Prostate gland (tissue), 2 donors: ENCODE measurements at regions not wholly inside any gene's neighbourhood (a gene's known extent, or its start where the extent isn't known, plus 50 kb on each side); places are given as distances from the start of the nearest gene placed in this dataset.

Experiments
- CTCF ChIP-seq, 4 experiments: fragments of 200-600 bp in 2 of 4; fragments of 450-650 bp in 2 of 4; sonication (generic) in 2 of 4; IDR thresholded peaks; 1 replicate in 3 of 4; 2 replicates in 1 of 4; pipeline ENCODE4 v1.5.1; 2016 to 2019; ENCODE audit warnings: antibody characterized with exemption in 4 of 4, mild to moderate bottlenecking in 2 of 4, moderate library complexity in 2 of 4
- POLR2AphosphoS5 ChIP-seq: sonication (generic); formaldehyde crosslinking; IDR thresholded peaks from one replicate; pipeline ENCODE4 v1.6.1; 2017; ENCODE audit warnings: antibody characterized with exemption

DNA sequence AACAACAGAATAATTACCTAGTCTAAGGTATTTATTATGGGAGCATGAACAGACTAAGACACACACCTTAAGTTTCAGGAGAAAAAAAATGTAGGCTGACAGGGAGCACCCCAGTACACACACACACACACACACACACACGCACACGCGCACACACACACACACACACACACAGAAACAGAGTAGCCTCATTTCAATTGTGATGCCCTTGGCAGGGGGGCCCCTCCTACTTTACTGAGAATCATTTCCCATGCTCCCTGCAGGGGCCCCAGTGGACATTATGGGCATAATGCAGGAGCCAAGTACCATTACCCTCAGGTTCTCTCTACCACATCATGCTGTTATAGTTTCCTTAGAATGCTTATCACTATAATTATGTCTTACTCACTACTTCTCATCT lies 104.9 kb downstream of the CDC7 start:
- TF ChIP-seq CTCF (IDR thresholded peaks at IDR 0.05) (no peak), POLR2AphosphoS5 (no peak)
